HEK293 (cell line): ENCODE measurements at regions not wholly inside any gene's neighbourhood (a gene's known extent, or its start where the extent isn't known, plus 50 kb on each side); places are given as distances from the start of the nearest gene placed in this dataset.
"Not testable (repeated sequence)": the region's sequence is repeated elsewhere in the genome, so short reads cannot be mapped to it uniquely, and the experiment has no call there.

ENCODE experiments used
- ATF2 ChIP-seq: fragments of 450-650 bp; formaldehyde crosslinking; IDR thresholded peaks from 2 replicates; pipeline ENCODE4 v1.5.1; 2016; ENCODE audit warnings: missing biosample characterization, missing genetic modification characterization, low read depth
- GLIS2 ChIP-seq: fragments of 450-650 bp; formaldehyde crosslinking; IDR thresholded peaks from 2 replicates; pipeline ENCODE4 v1.5.1; 2016; ENCODE audit warnings: missing biosample characterization, missing genetic modification characterization
- PRDM4 ChIP-seq: fragments of 450-650 bp; formaldehyde crosslinking; IDR thresholded peaks from 2 replicates; pipeline ENCODE4 v1.5.1; 2017; ENCODE audit warnings: missing biosample characterization, missing genetic modification characterization
- ZBTB11 ChIP-seq: fragments of 450-650 bp; formaldehyde crosslinking; conservative IDR thresholded peaks from 2 replicates; pipeline ENCODE4 v1.5.1; 2016; ENCODE audit warnings: low read depth, missing biosample characterization, missing genetic modification characterization
- ZNF311 ChIP-seq: fragments of 450-650 bp; formaldehyde crosslinking; IDR thresholded peaks from 2 replicates; pipeline ENCODE4 v1.5.1; 2017; ENCODE audit warnings: missing biosample characterization, missing genetic modification characterization, borderline replicate concordance
- ZNF513 ChIP-seq: fragments of 450-650 bp; IDR thresholded peaks from 2 replicates; pipeline ENCODE4 v1.5.1; 2018; ENCODE audit warnings: missing biosample characterization, missing genetic modification characterization
- ZNF830 ChIP-seq: fragments of 450-650 bp; IDR thresholded peaks from 2 replicates; pipeline ENCODE4 v1.5.0; 2018; ENCODE audit warnings: missing biosample characterization, missing genetic modification characterization, low read depth, mild to moderate bottlenecking, moderate library complexity

- TF ChIP-seq ATF2, ZNF311, ZNF513, PRDM4, GLIS2, ZNF830, ZBTB11 (tag by site-specific recombination): not testable (repeated sequence)
These were observed 435.4 kb downstream of the FUT8 start for GRCh38 chr14:65847931-65848330.
